ENCODE measurements at regions not wholly inside any gene's neighbourhood (a gene's known extent, or its start where the extent isn't known, plus 50 kb on each side); places are given as distances from the start of the nearest gene placed in this dataset.

DNA sequence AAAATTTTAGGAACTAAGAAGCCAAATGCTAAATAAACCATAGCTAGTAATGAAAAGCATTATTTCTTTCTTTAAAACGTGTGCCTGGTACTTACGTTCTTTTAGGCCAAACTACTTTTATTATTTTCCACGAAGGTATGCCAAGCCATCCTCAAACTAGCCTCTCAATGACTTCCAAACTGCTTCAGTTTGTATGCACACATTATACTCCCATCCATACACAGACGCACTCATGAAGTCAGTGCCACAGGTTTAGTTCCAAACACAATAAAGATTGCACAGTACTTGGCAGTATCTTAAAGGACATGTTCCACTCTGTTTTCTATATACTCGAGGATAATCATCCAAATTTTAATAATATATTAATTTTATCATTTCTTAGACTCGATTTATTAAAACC, 609.2 kb upstream of the ZNF385D start:
- no peak for TF ChIP-seq CTCF (IDR thresholded peaks at IDR 0.05 in 2 of 3, conservative IDR thresholded peaks at IDR 0.05 in 1 of 3; ENCODE audit: borderline replicate concordance in 1 of 3, insufficient read depth in 1 of 3, low read depth in 2 of 3, low read length in 2 of 3)
- no peak for TF ChIP-seq EZH2 (IDR thresholded peaks at IDR 0.05)
- no peak for TF ChIP-seq JUND (IDR thresholded peaks at IDR 0.05)
- no peak for TF ChIP-seq POLR2A (IDR thresholded peaks at IDR 0.05; ENCODE audit: borderline replicate concordance, extremely low read depth, insufficient read depth, insufficient read length)
- TF ChIP-seq, protein P1, sequence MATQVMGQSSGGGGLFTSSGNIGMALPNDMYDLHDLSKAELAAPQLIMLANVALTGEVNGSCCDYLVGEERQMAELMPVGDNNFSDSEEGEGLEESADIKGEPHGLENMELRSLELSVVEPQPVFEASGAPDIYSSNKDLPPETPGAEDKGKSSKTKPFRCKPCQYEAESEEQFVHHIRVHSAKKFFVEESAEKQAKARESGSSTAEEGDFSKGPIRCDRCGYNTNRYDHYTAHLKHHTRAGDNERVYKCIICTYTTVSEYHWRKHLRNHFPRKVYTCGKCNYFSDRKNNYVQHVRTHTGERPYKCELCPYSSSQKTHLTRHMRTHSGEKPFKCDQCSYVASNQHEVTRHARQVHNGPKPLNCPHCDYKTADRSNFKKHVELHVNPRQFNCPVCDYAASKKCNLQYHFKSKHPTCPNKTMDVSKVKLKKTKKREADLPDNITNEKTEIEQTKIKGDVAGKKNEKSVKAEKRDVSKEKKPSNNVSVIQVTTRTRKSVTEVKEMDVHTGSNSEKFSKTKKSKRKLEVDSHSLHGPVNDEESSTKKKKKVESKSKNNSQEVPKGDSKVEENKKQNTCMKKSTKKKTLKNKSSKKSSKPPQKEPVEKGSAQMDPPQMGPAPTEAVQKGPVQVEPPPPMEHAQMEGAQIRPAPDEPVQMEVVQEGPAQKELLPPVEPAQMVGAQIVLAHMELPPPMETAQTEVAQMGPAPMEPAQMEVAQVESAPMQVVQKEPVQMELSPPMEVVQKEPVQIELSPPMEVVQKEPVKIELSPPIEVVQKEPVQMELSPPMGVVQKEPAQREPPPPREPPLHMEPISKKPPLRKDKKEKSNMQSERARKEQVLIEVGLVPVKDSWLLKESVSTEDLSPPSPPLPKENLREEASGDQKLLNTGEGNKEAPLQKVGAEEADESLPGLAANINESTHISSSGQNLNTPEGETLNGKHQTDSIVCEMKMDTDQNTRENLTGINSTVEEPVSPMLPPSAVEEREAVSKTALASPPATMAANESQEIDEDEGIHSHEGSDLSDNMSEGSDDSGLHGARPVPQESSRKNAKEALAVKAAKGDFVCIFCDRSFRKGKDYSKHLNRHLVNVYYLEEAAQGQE (IDR thresholded peaks at IDR 0.05; ENCODE audit: low read depth), result no peak
- TF ChIP-seq, protein P2, sequence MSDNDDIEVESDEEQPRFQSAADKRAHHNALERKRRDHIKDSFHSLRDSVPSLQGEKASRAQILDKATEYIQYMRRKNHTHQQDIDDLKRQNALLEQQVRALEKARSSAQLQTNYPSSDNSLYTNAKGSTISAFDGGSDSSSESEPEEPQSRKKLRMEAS (IDR thresholded peaks at IDR 0.05), result no peak
- no peak for TF ChIP-seq RAD21 (IDR thresholded peaks at IDR 0.05; ENCODE audit: low read depth)
- TF ChIP-seq SP1 (IDR thresholded peaks at IDR 0.05; ENCODE audit: low read depth), result no peak
- TF ChIP-seq, protein P3, sequence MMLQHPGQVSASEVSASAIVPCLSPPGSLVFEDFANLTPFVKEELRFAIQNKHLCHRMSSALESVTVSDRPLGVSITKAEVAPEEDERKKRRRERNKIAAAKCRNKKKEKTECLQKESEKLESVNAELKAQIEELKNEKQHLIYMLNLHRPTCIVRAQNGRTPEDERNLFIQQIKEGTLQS (IDR thresholded peaks at IDR 0.05), result no peak
